ENCODE measurements at regions not wholly inside any gene's neighbourhood (a gene's known extent, or its start where the extent isn't known, plus 50 kb on each side); places are given as distances from the start of the nearest gene placed in this dataset.

DNA sequence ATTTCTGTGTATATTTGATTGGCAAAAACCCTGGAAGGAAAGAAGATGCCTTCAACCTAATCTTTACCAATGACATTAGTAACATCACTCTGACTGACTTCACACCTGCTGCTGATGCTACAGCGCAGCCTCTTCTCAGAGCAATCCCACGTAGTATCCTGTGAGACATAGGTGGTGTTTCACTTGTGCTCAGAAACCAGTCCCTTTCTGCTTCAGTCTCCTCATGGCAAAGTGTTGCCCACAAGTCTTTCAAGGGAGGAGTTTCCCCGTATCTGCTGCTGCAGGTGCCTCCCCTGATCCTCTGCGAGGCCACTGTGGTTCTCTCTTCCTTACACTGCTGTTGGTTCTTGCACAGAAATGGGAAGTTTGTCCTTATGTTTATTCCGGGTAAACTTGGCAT lies 433.2 kb upstream of the TNP1 start:
- Mint-ChIP-seq H3K9me3 (ENCODE audit: unreplicated experiment) (no peaks in the 10 kb centered on the region), H3K36me3 (ENCODE audit: low read depth, unreplicated experiment) (peaks cover 6% of the 10 kb centered on the region), H3K27ac (ENCODE audit: unreplicated experiment) (no peak overlapping the region), H3K4me1 (ENCODE audit: unreplicated experiment) (no peaks in the 10 kb centered on the region), H3K4me3 (ENCODE audit: unreplicated experiment) (no peak overlapping the region), H3K27me3 (ENCODE audit: unreplicated experiment) (peaks cover 4% of the 10 kb centered on the region)
- TF ChIP-seq, protein P1, sequence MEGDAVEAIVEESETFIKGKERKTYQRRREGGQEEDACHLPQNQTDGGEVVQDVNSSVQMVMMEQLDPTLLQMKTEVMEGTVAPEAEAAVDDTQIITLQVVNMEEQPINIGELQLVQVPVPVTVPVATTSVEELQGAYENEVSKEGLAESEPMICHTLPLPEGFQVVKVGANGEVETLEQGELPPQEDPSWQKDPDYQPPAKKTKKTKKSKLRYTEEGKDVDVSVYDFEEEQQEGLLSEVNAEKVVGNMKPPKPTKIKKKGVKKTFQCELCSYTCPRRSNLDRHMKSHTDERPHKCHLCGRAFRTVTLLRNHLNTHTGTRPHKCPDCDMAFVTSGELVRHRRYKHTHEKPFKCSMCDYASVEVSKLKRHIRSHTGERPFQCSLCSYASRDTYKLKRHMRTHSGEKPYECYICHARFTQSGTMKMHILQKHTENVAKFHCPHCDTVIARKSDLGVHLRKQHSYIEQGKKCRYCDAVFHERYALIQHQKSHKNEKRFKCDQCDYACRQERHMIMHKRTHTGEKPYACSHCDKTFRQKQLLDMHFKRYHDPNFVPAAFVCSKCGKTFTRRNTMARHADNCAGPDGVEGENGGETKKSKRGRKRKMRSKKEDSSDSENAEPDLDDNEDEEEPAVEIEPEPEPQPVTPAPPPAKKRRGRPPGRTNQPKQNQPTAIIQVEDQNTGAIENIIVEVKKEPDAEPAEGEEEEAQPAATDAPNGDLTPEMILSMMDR (IDR thresholded peaks at IDR 0.05; ENCODE audit: unreplicated experiment), result no peak
- DNase-seq (ENCODE audit: low spot score), result no peak

GRCh38 chr2:217291259-217291658 lies 431.4 kb upstream of the TNP1 start:
- H3K4me1 Mint-ChIP-seq (ENCODE audit: unreplicated experiment), result no peaks in the 10 kb centered on the region
- H3K27me3 Mint-ChIP-seq (ENCODE audit: unreplicated experiment), result peaks cover 5% of the 10 kb centered on the region
- TF ChIP-seq, protein P1 (IDR thresholded peaks at IDR 0.05; ENCODE audit: unreplicated experiment), result no peak
- no peak overlapping the region for H3K4me3 Mint-ChIP-seq (ENCODE audit: unreplicated experiment)
- H3K9me3 Mint-ChIP-seq (ENCODE audit: unreplicated experiment), result no peaks in the 10 kb centered on the region
- H3K27ac Mint-ChIP-seq (ENCODE audit: unreplicated experiment), result no peak overlapping the region
- H3K36me3 Mint-ChIP-seq (ENCODE audit: low read depth, unreplicated experiment), result peaks cover 13% of the 10 kb centered on the region
- no peak for DNase-seq (ENCODE audit: low spot score)

- Mint-ChIP-seq H3K27ac (ENCODE audit: unreplicated experiment) (no peak overlapping the region), H3K36me3 (ENCODE audit: low read depth, unreplicated experiment) (peaks cover 13% of the 10 kb centered on the region), H3K4me3 (ENCODE audit: unreplicated experiment) (no peak overlapping the region), H3K27me3 (ENCODE audit: unreplicated experiment) (peaks cover 5% of the 10 kb centered on the region), H3K9me3 (ENCODE audit: unreplicated experiment) (no peaks in the 10 kb centered on the region), H3K4me1 (ENCODE audit: unreplicated experiment) (no peaks in the 10 kb centered on the region)
- no peak for DNase-seq (ENCODE audit: low spot score)
- TF ChIP-seq, protein P1 (IDR thresholded peaks at IDR 0.05; ENCODE audit: unreplicated experiment), result no peak
Observed at GRCh38 chr2:217290467-217290866, 430.6 kb upstream of the TNP1 start.

- Mint-ChIP-seq H3K4me1 (ENCODE audit: unreplicated experiment) (no peaks in the 10 kb centered on the region), H3K27ac (ENCODE audit: unreplicated experiment) (no peak overlapping the region), H3K9me3 (ENCODE audit: unreplicated experiment) (no peaks in the 10 kb centered on the region), H3K36me3 (ENCODE audit: low read depth, unreplicated experiment) (peaks cover 13% of the 10 kb centered on the region), H3K4me3 (ENCODE audit: unreplicated experiment) (no peak overlapping the region), H3K27me3 (ENCODE audit: unreplicated experiment) (peaks cover 5% of the 10 kb centered on the region)
- TF ChIP-seq, protein P1 (IDR thresholded peaks at IDR 0.05; ENCODE audit: unreplicated experiment), result no peak
- no peak for DNase-seq (ENCODE audit: low spot score)
Observed at GRCh38 chr2:217289907-217290280, 430.0 kb upstream of the TNP1 start.

- H3K27ac Mint-ChIP-seq (ENCODE audit: unreplicated experiment), result no peak overlapping the region
- DNase-seq (ENCODE audit: low spot score), result no peak
- TF ChIP-seq, protein P1 (IDR thresholded peaks at IDR 0.05; ENCODE audit: unreplicated experiment), result no peak
- peaks cover 5% of the 10 kb centered on the region for H3K27me3 Mint-ChIP-seq (ENCODE audit: unreplicated experiment)
- no peak overlapping the region for H3K4me3 Mint-ChIP-seq (ENCODE audit: unreplicated experiment)
- H3K9me3 Mint-ChIP-seq (ENCODE audit: unreplicated experiment), result no peaks in the 10 kb centered on the region
- peaks cover 13% of the 10 kb centered on the region for H3K36me3 Mint-ChIP-seq (ENCODE audit: low read depth, unreplicated experiment)
- H3K4me1 Mint-ChIP-seq (ENCODE audit: unreplicated experiment), result no peaks in the 10 kb centered on the region
Observed at GRCh38 chr2:217289177-217289906, 429.5 kb upstream of the TNP1 start.
